Activated T-helper 17 cell treated with anti-CD3 and anti-CD28 coated beads, Interleukin-2, amount 50 U/mL, for 72 hours (primary cell): ENCODE measurements at regions not wholly inside any gene's neighbourhood (a gene's known extent, or its start where the extent isn't known, plus 50 kb on each side); places are given as distances from the start of the nearest gene placed in this dataset.

Experiments
- ATAC-seq: fragments of 150-1000 bp; cut with Tn5 transposase; replicated peaks from 2 replicates; pipeline ENCODE4 v1.10.0; 2021; ENCODE audit warnings: mild to moderate bottlenecking, moderate library complexity
- H3K27ac Mint-ChIP-seq: one replicate; pipeline ENCODE4 v1.8.0; 2022; ENCODE audit warnings: mixed read lengths
- H3K27me3 Mint-ChIP-seq: one replicate; pipeline ENCODE4 v1.8.0; 2022; ENCODE audit warnings: mixed read lengths
- H3K36me3 Mint-ChIP-seq: one replicate; pipeline ENCODE4 v1.8.0; 2022; ENCODE audit warnings: low read depth, mild to moderate bottlenecking, mixed read lengths
- H3K4me1 Mint-ChIP-seq: one replicate; pipeline ENCODE4 v1.8.0; 2022; ENCODE audit warnings: mixed read lengths
- H3K4me3 Mint-ChIP-seq: one replicate; pipeline ENCODE4 v1.8.0; 2022; ENCODE audit warnings: mild to moderate bottlenecking, mixed read lengths
- H3K9me3 Mint-ChIP-seq: one replicate; pipeline ENCODE4 v1.8.0; 2022; ENCODE audit warnings: mixed read lengths

DNA sequence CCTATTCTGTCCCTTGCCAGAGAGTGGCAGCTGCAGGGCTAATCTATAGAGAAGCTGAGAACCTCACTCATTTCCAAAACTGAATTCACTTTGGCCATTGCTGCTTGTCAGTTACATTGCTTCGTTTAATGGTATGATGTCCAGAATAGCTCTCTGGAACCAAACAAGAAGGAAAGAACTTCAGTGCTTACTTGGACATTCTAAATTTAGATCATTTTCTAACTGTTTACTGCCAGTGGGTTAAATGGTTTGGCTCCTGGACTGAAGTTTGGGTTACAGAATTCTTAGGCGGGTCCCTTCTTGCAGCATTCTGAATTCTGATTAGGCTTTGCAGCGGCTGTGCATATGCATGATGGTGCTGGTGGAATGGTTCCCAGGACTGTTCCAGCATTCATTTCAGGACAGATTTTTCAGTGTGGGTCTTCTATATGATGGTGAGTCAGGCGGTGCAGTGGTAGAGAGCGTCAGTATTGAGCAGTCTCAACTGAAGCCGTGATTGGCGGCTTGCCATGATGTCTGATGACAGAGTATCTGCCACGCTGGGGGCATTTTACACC is 148.7 kb downstream of the DYRK2 start:
- Mint-ChIP-seq H3K36me3 (no peaks in the 10 kb centered on the region), H3K4me1 (peaks cover 6% of the 10 kb centered on the region), H3K27ac (no peak overlapping the region), H3K9me3 (peaks cover 3% of the 10 kb centered on the region), H3K4me3 (no peak overlapping the region), H3K27me3 (no peaks in the 10 kb centered on the region)
- no peak for ATAC-seq

DNA sequence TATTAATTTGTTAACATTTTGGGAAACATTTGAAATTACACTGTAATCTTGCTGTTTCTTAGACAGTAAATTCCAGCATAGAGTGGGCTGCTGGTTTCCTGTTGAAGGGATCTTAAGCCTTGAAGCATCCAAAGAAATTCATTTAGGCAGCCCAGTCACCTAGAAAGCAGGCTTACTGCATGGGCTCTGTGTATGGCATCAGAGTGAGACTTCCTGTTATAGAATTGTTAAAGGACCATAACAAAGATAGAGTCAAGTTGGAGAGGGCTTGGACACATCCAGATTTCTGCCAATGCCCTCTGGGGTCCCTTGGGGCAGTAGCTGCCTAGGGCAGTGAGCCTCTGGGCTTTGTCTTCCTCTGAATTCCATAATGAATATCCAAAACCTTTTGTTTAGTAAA is 149.2 kb downstream of the DYRK2 start:
- Mint-ChIP-seq H3K27ac (no peak overlapping the region), H3K27me3 (no peaks in the 10 kb centered on the region), H3K9me3 (peaks cover 3% of the 10 kb centered on the region), H3K36me3 (no peaks in the 10 kb centered on the region), H3K4me3 (no peak overlapping the region), H3K4me1 (peaks cover 6% of the 10 kb centered on the region)
- no peak for ATAC-seq

DNA sequence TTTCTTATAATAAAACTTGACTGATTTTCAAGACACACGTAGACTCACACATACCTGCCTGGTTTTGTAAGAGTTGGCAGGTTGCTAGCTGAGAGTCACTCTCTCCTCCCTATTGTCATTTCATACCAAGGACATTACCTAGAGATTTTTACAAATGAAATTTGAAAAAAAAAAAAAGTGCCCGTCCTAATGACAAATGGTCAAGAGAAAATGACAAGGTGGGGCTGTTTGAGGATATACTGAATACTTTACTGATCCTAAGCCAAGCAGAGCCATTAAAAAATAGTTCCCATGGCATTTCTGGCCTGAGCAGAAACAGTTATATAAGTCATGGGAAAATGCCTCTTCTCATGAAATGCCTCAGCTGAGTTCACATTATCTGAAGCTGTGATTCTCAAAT is 150.2 kb downstream of the DYRK2 start:
- Mint-ChIP-seq H3K27ac (no peak overlapping the region), H3K4me1 (peaks cover 6% of the 10 kb centered on the region), H3K9me3 (peaks cover 3% of the 10 kb centered on the region), H3K4me3 (no peak overlapping the region), H3K27me3 (no peaks in the 10 kb centered on the region), H3K36me3 (no peaks in the 10 kb centered on the region)
- no peak for ATAC-seq

DNA sequence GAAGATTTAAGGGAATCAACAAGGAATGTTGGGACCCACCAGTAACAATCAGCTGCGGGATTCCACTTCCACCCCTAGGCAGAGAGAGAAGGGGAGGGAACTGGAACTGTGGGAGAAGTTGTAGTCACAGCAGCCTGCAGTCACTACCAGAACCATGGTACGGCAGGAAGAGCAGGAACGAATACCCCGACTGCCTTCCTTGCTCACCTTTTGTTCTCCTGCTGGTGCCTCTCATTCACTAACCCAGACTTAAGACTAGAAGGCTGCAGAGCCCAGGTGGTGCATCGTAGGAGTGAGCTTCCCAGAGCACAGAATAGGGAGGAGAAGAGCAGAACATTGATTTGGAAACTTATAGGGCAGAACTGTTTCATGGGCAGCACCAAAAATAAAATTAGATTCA is 154.2 kb downstream of the DYRK2 start:
- Mint-ChIP-seq H3K4me1 (peaks cover 6% of the 10 kb centered on the region), H3K27ac (no peak overlapping the region), H3K9me3 (peaks cover 3% of the 10 kb centered on the region), H3K27me3 (no peaks in the 10 kb centered on the region), H3K4me3 (no peak overlapping the region), H3K36me3 (no peaks in the 10 kb centered on the region)
- no peak for ATAC-seq

DNA sequence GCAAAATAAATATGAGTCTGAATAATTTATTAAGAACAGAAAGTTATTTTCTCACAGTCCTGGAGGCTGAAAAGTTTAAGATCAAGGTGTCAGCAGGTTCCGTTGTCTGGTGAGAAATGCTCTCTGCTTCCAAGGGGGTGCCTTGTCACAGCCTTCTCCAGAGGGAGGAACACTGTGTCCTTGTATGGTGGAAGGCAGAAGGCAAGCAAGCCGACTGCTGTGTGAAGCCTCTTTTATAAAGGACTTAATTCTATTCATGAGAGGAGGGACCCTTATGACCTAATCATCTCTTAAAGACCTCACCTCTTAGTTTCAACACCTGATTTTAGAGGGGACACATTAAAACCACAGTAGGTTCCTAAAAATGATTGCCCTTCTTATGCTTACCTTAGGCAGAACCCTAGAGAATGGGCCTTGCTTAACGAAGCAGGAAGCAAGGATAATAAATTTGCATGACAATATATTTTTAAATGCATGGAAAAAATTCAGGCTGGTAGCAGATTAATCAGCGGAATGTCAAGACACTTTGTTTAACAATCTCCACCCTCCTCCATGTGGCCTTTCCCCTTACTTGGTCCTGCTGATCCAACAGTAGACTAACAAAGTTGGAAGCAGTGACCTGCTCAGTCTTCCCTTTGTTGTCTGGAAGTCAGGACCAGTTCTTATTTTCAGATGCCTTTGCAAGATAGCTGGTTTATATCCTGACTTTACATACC is 154.9 kb downstream of the DYRK2 start:
- no peak overlapping the region for H3K4me3 Mint-ChIP-seq
- no peaks in the 10 kb centered on the region for H3K36me3 Mint-ChIP-seq
- peaks cover 3% of the 10 kb centered on the region for H3K9me3 Mint-ChIP-seq
- no peak for ATAC-seq
- H3K4me1 Mint-ChIP-seq, result peaks cover 6% of the 10 kb centered on the region
- no peaks in the 10 kb centered on the region for H3K27me3 Mint-ChIP-seq
- H3K27ac Mint-ChIP-seq, result no peak overlapping the region

DNA sequence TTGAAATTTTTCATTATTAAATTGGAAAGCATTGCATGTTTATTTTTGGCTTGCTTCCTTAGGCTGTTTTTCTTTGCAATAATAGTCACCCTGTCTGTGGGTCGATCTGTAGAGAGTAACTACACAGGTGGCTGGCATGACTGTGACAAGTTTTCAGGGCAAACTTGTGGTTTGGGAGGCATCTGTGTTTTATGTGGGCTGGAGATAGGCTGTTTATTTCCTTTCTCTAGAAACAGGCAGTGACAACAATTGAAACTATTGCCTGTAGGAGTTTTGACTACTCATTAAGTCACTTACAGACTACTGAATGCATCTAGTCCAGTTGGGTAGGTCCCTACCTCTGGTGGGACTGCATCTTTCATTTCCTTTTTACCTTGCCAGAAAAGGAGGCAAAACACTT is 155.6 kb downstream of the DYRK2 start:
- Mint-ChIP-seq H3K4me1 (peaks cover 3% of the 10 kb centered on the region), H3K4me3 (no peak overlapping the region), H3K9me3 (peaks cover 2% of the 10 kb centered on the region)

DNA sequence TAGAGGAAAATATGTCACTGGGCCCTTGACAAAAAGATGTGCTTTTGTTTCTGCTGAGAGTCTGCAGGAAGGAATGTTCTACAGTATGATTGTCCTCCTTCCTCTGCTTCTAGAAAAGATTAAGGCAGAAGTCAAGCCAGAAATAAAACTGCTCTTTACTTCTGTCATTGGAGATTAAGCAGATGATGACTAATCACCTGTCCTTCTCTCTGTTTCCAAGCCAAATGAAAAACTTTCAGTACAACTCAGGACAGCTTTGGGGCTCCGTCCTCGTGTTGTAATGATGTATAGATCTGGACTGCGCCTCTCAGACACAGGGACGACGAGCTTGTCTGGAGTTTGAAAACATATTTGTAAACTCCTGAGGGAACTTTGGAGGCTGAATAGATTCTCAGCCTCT is 159.3 kb downstream of the DYRK2 start:
- H3K4me3 Mint-ChIP-seq, result no peak overlapping the region
- no peaks in the 10 kb centered on the region for H3K4me1 Mint-ChIP-seq
- ATAC-seq, result no peak
- no peaks in the 10 kb centered on the region for H3K9me3 Mint-ChIP-seq
- no peaks in the 10 kb centered on the region for H3K27me3 Mint-ChIP-seq
- H3K36me3 Mint-ChIP-seq, result no peaks in the 10 kb centered on the region
- no peak overlapping the region for H3K27ac Mint-ChIP-seq

More for the DNA sequence above, 155.6 kb downstream of the DYRK2 start:
- Mint-ChIP-seq H3K27me3 (no peaks in the 10 kb centered on the region), H3K27ac (no peak overlapping the region), H3K36me3 (no peaks in the 10 kb centered on the region)
- peak; percentile 97 for ATAC-seq

DNA sequence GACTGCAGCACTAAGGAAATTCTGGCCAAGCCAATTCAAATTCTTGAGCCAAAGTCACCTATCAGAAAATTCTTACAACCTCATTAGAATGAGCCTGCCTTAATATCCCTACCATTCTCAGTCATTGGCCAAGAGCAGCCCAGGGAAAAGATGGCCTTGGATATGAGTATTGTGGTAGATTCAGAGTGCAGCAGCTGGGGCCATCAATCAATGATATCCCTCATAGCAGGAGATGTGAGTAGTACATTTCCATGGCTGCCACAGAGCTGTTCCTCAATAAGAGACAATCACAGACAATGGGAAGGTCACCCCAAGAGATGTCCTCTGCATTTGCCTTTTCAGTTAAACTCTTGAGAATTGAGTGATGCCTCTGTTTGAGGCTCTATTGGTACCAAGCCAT is 161.6 kb downstream of the DYRK2 start:
- H3K4me3 Mint-ChIP-seq, result no peak overlapping the region
- no peaks in the 10 kb centered on the region for H3K9me3 Mint-ChIP-seq
- H3K27me3 Mint-ChIP-seq, result no peaks in the 10 kb centered on the region
- H3K36me3 Mint-ChIP-seq, result no peaks in the 10 kb centered on the region
- no peaks in the 10 kb centered on the region for H3K4me1 Mint-ChIP-seq
- ATAC-seq, result no peak
- no peak overlapping the region for H3K27ac Mint-ChIP-seq

DNA sequence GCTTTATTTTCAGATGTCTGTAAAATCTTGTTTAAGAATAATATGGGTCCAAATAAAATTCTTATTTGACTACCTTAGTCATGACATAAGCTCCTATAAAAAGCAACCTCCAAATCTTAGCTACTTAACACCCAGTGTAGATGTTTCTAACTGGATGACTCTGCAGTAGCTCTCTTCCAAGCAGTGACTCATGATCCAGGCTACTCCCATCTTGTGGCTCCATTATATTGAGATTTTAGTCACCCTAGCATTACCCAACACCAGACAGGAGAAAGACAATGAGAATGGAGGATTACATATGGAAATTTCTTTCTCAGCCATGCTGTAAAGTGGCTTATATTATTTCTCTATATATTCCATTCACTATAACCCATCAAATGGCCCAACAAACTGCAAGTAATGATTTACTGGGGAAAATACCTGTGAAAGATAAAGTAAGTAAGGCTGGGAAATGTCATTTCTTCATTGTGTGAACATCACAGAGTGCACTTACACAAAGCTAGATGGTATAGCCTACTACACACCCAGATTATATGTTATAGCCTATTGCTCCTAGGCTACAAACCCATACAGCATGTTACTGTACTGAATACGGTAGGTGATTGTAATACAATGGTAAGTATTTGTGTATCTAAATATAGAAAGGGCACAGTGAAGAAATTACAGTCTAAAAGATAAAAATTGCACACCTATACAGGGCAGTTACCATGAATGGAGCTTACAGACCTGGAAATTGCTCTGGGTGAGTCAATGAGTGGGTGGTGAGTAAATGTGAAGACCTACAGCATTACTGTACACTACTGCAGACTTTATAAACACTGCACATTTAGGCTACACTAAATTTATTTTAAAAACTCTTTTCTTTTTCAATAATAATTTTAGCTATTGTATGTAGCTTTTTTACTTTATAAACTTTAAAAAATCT is 163.2 kb downstream of the DYRK2 start:
- Mint-ChIP-seq H3K27me3 (no peaks in the 10 kb centered on the region), H3K27ac (no peak overlapping the region), H3K4me1 (no peaks in the 10 kb centered on the region), H3K36me3 (no peaks in the 10 kb centered on the region), H3K9me3 (peaks cover 5% of the 10 kb centered on the region), H3K4me3 (no peak overlapping the region)
- peak; percentile 83 for ATAC-seq

DNA sequence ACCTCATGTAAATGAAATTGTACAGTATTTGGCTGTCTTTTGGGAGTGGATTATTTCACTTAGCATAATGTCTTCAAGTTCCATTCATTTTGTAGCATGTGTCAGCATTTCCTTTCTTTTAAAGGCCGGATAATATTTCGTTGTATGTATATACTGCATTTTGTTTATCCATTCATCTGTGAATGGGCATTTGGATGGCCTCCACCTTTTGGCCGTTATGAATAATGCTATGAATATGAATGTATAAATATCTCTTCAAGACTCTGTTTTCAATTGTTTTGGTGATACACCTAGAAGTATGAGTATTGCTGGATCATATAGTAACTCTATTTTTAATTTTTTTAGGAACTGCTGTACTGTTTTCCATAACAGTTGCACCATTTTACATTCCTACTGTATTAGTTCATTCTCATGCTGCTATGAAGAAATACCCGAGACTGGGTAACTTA is 164.9 kb downstream of the DYRK2 start:
- Mint-ChIP-seq H3K4me1 (no peaks in the 10 kb centered on the region), H3K27me3 (no peaks in the 10 kb centered on the region), H3K4me3 (no peak overlapping the region), H3K27ac (no peak overlapping the region), H3K9me3 (peaks cover 5% of the 10 kb centered on the region), H3K36me3 (no peaks in the 10 kb centered on the region)
- no peak for ATAC-seq

DNA sequence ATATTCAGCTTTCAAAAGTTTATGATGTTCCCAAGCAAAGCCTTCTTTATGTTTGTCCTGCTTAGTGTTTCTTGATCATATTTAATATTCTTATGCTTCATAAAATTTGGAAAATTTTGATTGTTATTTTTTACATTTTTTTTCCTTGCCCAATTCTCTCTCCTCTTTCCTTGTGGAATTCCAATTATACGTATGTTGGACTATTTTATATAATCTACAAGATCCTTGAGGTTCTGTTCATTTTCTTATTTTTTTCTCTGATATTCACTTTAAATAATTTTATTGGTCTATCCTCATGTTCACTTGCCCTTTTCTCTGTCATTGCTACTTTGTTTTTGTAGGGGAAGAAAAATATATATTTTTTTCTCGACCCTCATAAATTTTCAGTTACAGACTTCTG is 167.7 kb downstream of the DYRK2 start:
- H3K36me3 Mint-ChIP-seq, result no peaks in the 10 kb centered on the region
- ATAC-seq, result no peak
- peaks cover 5% of the 10 kb centered on the region for H3K9me3 Mint-ChIP-seq
- no peaks in the 10 kb centered on the region for H3K4me1 Mint-ChIP-seq
- no peak overlapping the region for H3K27ac Mint-ChIP-seq
- no peak overlapping the region for H3K4me3 Mint-ChIP-seq
- H3K27me3 Mint-ChIP-seq, result no peaks in the 10 kb centered on the region

DNA sequence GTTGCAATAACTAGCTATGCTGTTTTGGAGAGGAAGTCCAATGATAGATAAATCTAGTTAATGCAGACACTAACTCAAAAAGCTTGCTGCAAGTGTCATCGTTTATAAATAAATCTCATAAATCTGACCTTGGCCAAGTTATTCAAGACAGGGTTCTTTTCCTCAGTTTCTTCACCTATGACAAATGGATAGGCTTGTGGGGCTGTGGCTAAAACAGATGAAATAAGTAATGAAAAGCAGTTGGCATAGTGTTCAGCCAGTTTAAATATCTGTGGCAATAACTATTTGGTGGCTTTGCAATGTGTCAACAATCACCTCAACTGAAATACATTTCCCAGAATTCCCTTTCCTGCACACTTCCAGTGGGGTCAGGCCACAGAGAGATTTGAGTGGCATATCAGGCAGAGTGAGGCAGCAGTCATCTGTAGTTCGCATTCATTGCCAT is 169.9 kb downstream of the DYRK2 start:
- H3K27me3 Mint-ChIP-seq, result no peaks in the 10 kb centered on the region
- no peak overlapping the region for H3K27ac Mint-ChIP-seq
- no peak for ATAC-seq
- H3K9me3 Mint-ChIP-seq, result peaks cover 5% of the 10 kb centered on the region
- no peaks in the 10 kb centered on the region for H3K36me3 Mint-ChIP-seq
- no peaks in the 10 kb centered on the region for H3K4me1 Mint-ChIP-seq
- H3K4me3 Mint-ChIP-seq, result no peak overlapping the region

DNA sequence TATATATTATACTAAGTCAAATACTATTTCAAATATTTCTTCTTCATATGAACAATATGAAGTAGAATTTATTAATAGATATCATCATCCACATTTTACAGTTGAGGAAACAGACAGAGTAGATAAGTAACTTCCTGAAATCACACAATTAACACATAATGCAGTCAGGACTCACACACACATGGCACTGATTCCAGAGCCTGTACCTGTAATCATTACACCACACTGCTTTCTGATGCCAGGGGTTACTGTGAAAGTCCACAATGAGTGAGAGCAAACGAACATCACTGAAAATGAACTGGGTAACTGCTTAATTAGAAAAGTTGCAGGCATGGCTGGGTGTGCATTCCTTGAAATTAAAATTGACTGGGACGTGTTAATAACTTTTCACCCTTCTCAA is 169.3 kb upstream of the IFNG-AS1 start:
- Mint-ChIP-seq H3K9me3 (peaks cover 5% of the 10 kb centered on the region), H3K36me3 (no peaks in the 10 kb centered on the region), H3K4me3 (no peak overlapping the region), H3K27ac (no peak overlapping the region), H3K27me3 (no peaks in the 10 kb centered on the region), H3K4me1 (no peaks in the 10 kb centered on the region)
- ATAC-seq, result no peak

DNA sequence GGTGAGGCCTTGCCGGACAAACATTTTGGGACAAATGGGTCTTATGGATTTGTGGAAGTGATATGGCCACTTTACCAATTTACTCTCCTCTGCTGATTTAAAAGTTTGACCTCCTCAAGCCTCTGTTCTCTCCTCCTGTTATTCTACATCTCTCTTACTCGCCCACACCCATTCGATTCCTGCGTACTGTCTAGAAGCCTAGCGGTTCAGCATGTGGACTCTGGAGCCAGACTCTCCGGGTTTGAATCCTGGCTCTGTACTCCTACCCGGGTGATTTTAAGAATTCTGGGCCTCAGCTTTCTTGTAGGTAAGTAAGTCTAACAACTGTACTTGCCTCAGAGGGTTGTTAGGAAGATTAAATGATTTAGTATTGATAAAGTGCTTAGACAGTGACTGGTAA is 168.6 kb upstream of the IFNG-AS1 start:
- Mint-ChIP-seq H3K4me3 (no peak overlapping the region), H3K4me1 (no peaks in the 10 kb centered on the region), H3K27ac (no peak overlapping the region), H3K36me3 (no peaks in the 10 kb centered on the region), H3K27me3 (no peaks in the 10 kb centered on the region), H3K9me3 (peaks cover 5% of the 10 kb centered on the region)
- ATAC-seq, result no peak

DNA sequence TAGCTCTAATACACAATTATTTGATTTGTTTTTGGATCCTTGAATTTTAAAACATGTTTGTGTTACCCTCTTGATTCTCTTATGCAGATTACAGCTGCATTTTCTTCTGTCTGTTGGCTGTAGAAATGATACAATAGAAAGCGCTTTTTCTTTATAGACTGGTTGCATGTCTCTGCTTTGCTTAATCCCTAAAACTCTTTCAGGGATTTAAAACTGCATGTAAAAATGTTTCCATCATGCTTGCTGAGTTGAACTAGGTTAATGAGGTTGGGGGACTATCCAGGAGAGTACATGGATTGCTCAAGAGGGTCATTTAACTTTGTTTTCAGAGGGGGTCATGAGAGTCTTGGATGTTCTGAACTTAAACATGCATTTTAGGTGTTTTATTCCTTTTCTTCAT is 166.4 kb upstream of the IFNG-AS1 start:
- H3K9me3 Mint-ChIP-seq, result no peaks in the 10 kb centered on the region
- no peak for ATAC-seq
- H3K4me1 Mint-ChIP-seq, result peaks cover 7% of the 10 kb centered on the region
- H3K27me3 Mint-ChIP-seq, result no peaks in the 10 kb centered on the region
- H3K27ac Mint-ChIP-seq, result no peak overlapping the region
- H3K4me3 Mint-ChIP-seq, result no peak overlapping the region
- H3K36me3 Mint-ChIP-seq, result no peaks in the 10 kb centered on the region
